ENCODE measurements at regions not wholly inside any gene's neighbourhood (a gene's known extent, or its start where the extent isn't known, plus 50 kb on each side); places are given as distances from the start of the nearest gene placed in this dataset.

GRCh38 chr1:80847904-80848303 is 952.8 kb upstream of the ADGRL2 start:
- TF ChIP-seq CTCF (IDR thresholded peaks at IDR 0.05), result no peak
- 93 to 98% methylated on average over 1 of the region's 1 CpG for WGBS, 2 donors
- Histone ChIP-seq H3K36me3 (no peaks in the 10 kb centered on the region), H3K27ac (no peak overlapping the region), H3K4me1 (no peaks in the 10 kb centered on the region), H3K4me3 (no peak overlapping the region), H3K9me3 (peaks cover 0 to 10% (median 0%) of the 10 kb centered on the region in 11 donors), H3K27me3 (no peaks in the 10 kb centered on the region)
- no peak for ATAC-seq
- intact Hi-C loops (cut with DNase I), result no loop called here
- DNase-seq, result no peak

GRCh38 chr1:80846966-80847365 is 953.8 kb upstream of the ADGRL2 start:
- H3K27ac ChIP-seq, result no peak overlapping the region
- peaks cover 0 to 10% (median 0%) of the 10 kb centered on the region in 11 donors for H3K9me3 ChIP-seq
- no peak overlapping the region for H3K4me3 ChIP-seq
- DNase-seq (no peak), ATAC-seq (no peak)
- no peak for TF ChIP-seq CTCF (IDR thresholded peaks at IDR 0.05)
- H3K4me1 ChIP-seq, result no peaks in the 10 kb centered on the region
- intact Hi-C loops (cut with DNase I), result no loop called here
- no peaks in the 10 kb centered on the region for H3K27me3 ChIP-seq
- H3K36me3 ChIP-seq, result no peaks in the 10 kb centered on the region
- 55 to 64% methylated on average over 1 of the region's 1 CpG for WGBS, 2 donors

- Histone ChIP-seq H3K4me3 (no peak overlapping the region), H3K9me3 (peaks cover 0 to 21% (median 0%) of the 10 kb centered on the region in 11 donors), H3K27ac (no peak overlapping the region), H3K36me3 (no peaks in the 10 kb centered on the region), H3K27me3 (no peaks in the 10 kb centered on the region), H3K4me1 (no peaks in the 10 kb centered on the region)
- no peak for TF ChIP-seq CTCF (IDR thresholded peaks at IDR 0.05)
- intact Hi-C loops (cut with DNase I), result no loop called here
- DNase-seq (no peak), ATAC-seq (no peak)
Measured at GRCh38 chr1:80842796-80843195, 957.9 kb upstream of the ADGRL2 start.

- H3K36me3 ChIP-seq, result no peaks in the 10 kb centered on the region
- no peaks in the 10 kb centered on the region for H3K4me1 ChIP-seq
- DNase-seq (no peak), ATAC-seq (no peak)
- TF ChIP-seq CTCF (IDR thresholded peaks at IDR 0.05), result no peak
- no peak overlapping the region for H3K4me3 ChIP-seq
- WGBS, 2 donors, result 93% methylated on average over 3 of the region's 3 CpGs
- peaks cover 0 to 21% (median 0%) of the 10 kb centered on the region in 11 donors for H3K9me3 ChIP-seq
- intact Hi-C loops (cut with DNase I), result no loop called here
- H3K27ac ChIP-seq, result no peak overlapping the region
- H3K27me3 ChIP-seq, result no peaks in the 10 kb centered on the region
Measured at GRCh38 chr1:80841261-80841660, 959.5 kb upstream of the ADGRL2 start.

- DNase-seq (no peak), ATAC-seq (no peak)
- Histone ChIP-seq H3K27ac (no peak overlapping the region), H3K4me3 (no peak overlapping the region), H3K9me3 (peaks cover 0 to 15% (median 0%) of the 10 kb centered on the region in 11 donors), H3K36me3 (no peaks in the 10 kb centered on the region), H3K4me1 (no peaks in the 10 kb centered on the region), H3K27me3 (no peaks in the 10 kb centered on the region)
- intact Hi-C loops (cut with DNase I), result no loop called here
- WGBS, 2 donors, result 71 to 75% methylated on average over 2 of the region's 2 CpGs
- no peak for TF ChIP-seq CTCF (IDR thresholded peaks at IDR 0.05)
Measured at GRCh38 chr1:80837066-80837465, 963.7 kb upstream of the ADGRL2 start.
